GM12865 (cell line): ENCODE measurements at regions not wholly inside any gene's neighbourhood (a gene's known extent, or its start where the extent isn't known, plus 50 kb on each side); places are given as distances from the start of the nearest gene placed in this dataset.

Experiments
- DNase-seq: peaks from one replicate; pipeline ENCODE4 v3.0.0; 2010; ENCODE audit warnings: low read depth
- H3K4me3 ChIP-seq: 2 replicates; pipeline ENCODE4 v1.5.1; 2011; ENCODE audit warnings: mild to moderate bottlenecking, low read depth, low read length, control low read depth
- CTCF ChIP-seq: IDR thresholded peaks from 2 replicates; pipeline ENCODE4 v1.5.1; 2011; ENCODE audit warnings: low read length, control low read depth, low read depth, inconsistent platforms; ENCODE audit not compliant: insufficient read depth; ENCODE audit errors: missing control alignments

DNA sequence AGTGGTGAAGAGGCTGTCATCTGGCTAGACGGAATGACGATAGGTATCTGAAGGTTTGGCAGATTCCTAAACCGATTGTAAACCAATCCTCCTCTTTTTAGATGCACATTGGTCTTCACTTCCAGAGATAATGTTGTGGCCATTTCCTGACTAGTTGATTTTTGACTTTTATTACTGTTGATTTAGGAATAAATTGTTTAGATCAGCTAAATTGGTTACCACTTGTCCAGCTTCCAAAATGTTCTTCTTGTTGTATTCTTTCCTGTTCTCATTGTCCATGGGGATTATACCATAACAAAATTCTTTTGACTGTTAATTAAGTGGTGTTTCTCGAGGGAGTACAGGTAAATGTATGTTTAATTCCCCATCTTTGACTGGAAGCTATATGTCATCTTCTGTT, 119.7 kb downstream of the MACROH2A1 start:
- DNase-seq, result no peak
- TF ChIP-seq CTCF, result no peak

DNA sequence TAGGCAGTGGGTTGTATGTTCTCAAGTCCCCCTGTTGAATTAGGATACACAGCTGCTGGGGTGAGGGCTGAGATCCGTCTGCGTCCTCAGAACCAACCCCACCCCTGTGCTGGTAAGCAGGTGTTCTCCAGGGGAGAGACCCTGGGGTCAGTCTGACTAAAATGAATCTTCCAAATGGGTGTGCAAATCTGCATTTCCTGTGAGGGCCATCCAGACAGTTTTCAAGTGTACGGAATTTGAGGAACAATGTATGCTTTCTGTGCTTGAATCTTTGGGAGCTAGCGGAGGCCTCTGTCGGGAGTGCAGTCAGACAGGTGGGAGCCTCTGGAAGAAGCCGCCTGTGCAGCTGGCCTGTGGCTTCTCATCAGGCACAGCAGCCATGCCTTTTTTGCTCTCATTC, 122.9 kb downstream of the MACROH2A1 start:
- no peak for DNase-seq
- no peak overlapping the region for H3K4me3 ChIP-seq
- no peak for TF ChIP-seq CTCF

More for the DNA sequence above, 119.7 kb downstream of the MACROH2A1 start:
- no peak overlapping the region for H3K4me3 ChIP-seq

GRCh38 chr5:135273212-135273611, 125.8 kb downstream of the MACROH2A1 start:
- TF ChIP-seq CTCF, result no peak
- DNase-seq, result no peak
- no peak overlapping the region for H3K4me3 ChIP-seq

DNA sequence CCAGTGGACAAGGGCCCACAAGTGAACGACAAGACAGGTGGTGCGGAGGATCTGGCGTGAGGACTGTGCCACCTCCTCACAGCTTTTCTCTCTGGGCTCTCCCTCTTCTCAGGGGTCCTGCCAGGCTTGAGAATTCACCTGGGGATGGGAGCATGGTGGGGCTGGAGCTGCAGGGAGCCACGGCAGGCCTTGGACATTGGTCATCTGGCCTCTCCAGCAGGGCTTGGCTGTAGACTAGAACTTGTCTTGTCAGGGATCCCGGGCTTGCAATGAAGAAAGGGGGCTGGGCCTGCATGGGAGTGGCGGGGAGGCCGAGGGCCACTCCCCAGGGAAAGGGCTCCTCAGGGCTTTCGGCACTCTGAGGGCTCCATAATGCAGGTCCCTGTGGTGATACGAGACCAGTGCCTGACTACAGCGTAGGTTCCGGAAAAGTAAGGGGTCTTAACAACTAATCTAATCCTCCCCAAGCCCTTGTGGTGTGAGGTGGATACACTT, 126.7 kb downstream of the MACROH2A1 start:
- DNase-seq, result no peak
- no peak for TF ChIP-seq CTCF
- no peak overlapping the region for H3K4me3 ChIP-seq

GRCh38 chr5:135271533-135272310, 127.3 kb downstream of the MACROH2A1 start:
- no peak for TF ChIP-seq CTCF
- H3K4me3 ChIP-seq, result no peak overlapping the region
- peak; percentile 21 for DNase-seq

GRCh38 chr5:135269931-135270421, 129.1 kb downstream of the MACROH2A1 start:
- H3K4me3 ChIP-seq, result no peak overlapping the region
- DNase-seq, result no peak
- TF ChIP-seq CTCF, result no peak
